ENCODE measurements at regions not wholly inside any gene's neighbourhood (a gene's known extent, or its start where the extent isn't known, plus 50 kb on each side); places are given as distances from the start of the nearest gene placed in this dataset.

GRCh38 chr1:104746994-104747393 lies 997.3 kb downstream of the AMY1C start:
- H3K4me1 Mint-ChIP-seq: no peaks in the 10 kb centered on the region
- H3K27me3 Mint-ChIP-seq: no peaks in the 10 kb centered on the region
- peaks cover 8% of the 10 kb centered on the region for H3K9me3 Mint-ChIP-seq
- no peak for ATAC-seq (replicated peaks)
- H3K4me3 Mint-ChIP-seq: no peak overlapping the region
- H3K27ac Mint-ChIP-seq: no peak overlapping the region
- no peaks in the 10 kb centered on the region for H3K36me3 Mint-ChIP-seq (ENCODE audit: low read depth)

GRCh38 chr1:104760017-104760416 lies 1010.3 kb downstream of the AMY1C start:
- H3K4me1 Mint-ChIP-seq: no peaks in the 10 kb centered on the region
- H3K4me3 Mint-ChIP-seq: no peak overlapping the region
- no peaks in the 10 kb centered on the region for H3K36me3 Mint-ChIP-seq (ENCODE audit: low read depth)
- H3K9me3 Mint-ChIP-seq: peaks cover 15% of the 10 kb centered on the region
- H3K27me3 Mint-ChIP-seq: no peaks in the 10 kb centered on the region
- ATAC-seq (replicated peaks): no peak
- H3K27ac Mint-ChIP-seq: no peak overlapping the region

GRCh38 chr1:104761961-104762570 lies 1012.4 kb downstream of the AMY1C start:
- Mint-ChIP-seq H3K27ac (no peak overlapping the region), H3K9me3 (peaks cover 19% of the 10 kb centered on the region), H3K27me3 (no peaks in the 10 kb centered on the region), H3K4me1 (no peaks in the 10 kb centered on the region), H3K4me3 (no peak overlapping the region), H3K36me3 (ENCODE audit: low read depth) (no peaks in the 10 kb centered on the region)
- no peak for ATAC-seq (replicated peaks)

GRCh38 chr1:104765085-104765484 lies 1015.4 kb downstream of the AMY1C start:
- Mint-ChIP-seq H3K4me1 (no peaks in the 10 kb centered on the region), H3K27ac (no peak overlapping the region), H3K4me3 (no peak overlapping the region), H3K36me3 (ENCODE audit: low read depth) (no peaks in the 10 kb centered on the region), H3K9me3 (peaks cover 5% of the 10 kb centered on the region), H3K27me3 (no peaks in the 10 kb centered on the region)
- ATAC-seq (replicated peaks): no peak

- Mint-ChIP-seq H3K4me3 (no peak overlapping the region), H3K27ac (no peak overlapping the region)
These were observed 1018.8 kb downstream of the AMY1C start for GRCh38 chr1:104768466-104768865.

GRCh38 chr1:104780470-104781078 lies 1030.9 kb downstream of the AMY1C start:
- no peak overlapping the region for H3K27ac Mint-ChIP-seq
- H3K4me3 Mint-ChIP-seq: no peak overlapping the region
- H3K36me3 Mint-ChIP-seq (ENCODE audit: low read depth): no peaks in the 10 kb centered on the region
- ATAC-seq (replicated peaks): no peak
- H3K9me3 Mint-ChIP-seq: no peaks in the 10 kb centered on the region
- H3K27me3 Mint-ChIP-seq: no peaks in the 10 kb centered on the region
- no peaks in the 10 kb centered on the region for H3K4me1 Mint-ChIP-seq

More at GRCh38 chr1:104768466-104768865, 1018.8 kb downstream of the AMY1C start:
- Mint-ChIP-seq H3K4me1 (no peaks in the 10 kb centered on the region), H3K36me3 (ENCODE audit: low read depth) (no peaks in the 10 kb centered on the region), H3K9me3 (peaks cover 5% of the 10 kb centered on the region), H3K27me3 (no peaks in the 10 kb centered on the region)
- ATAC-seq (replicated peaks): no peak

- Mint-ChIP-seq H3K9me3 (peaks cover 4% of the 10 kb centered on the region), H3K4me1 (no peaks in the 10 kb centered on the region), H3K27me3 (no peaks in the 10 kb centered on the region), H3K36me3 (ENCODE audit: low read depth) (no peaks in the 10 kb centered on the region), H3K27ac (no peak overlapping the region), H3K4me3 (no peak overlapping the region)
- ATAC-seq (replicated peaks): no peak
These were observed 1036.0 kb downstream of the AMY1C start for GRCh38 chr1:104785575-104786187.

- H3K4me3 Mint-ChIP-seq: no peak overlapping the region
These were observed 1038.3 kb downstream of the AMY1C start for GRCh38 chr1:104787866-104788510.

GRCh38 chr1:104791030-104791429 lies 1041.3 kb downstream of the AMY1C start:
- H3K4me1 Mint-ChIP-seq: no peaks in the 10 kb centered on the region
- no peak overlapping the region for H3K27ac Mint-ChIP-seq
- H3K36me3 Mint-ChIP-seq (ENCODE audit: low read depth): no peaks in the 10 kb centered on the region
- H3K9me3 Mint-ChIP-seq: peaks cover 4% of the 10 kb centered on the region
- no peak for ATAC-seq (replicated peaks)
- H3K4me3 Mint-ChIP-seq: no peak overlapping the region
- H3K27me3 Mint-ChIP-seq: no peaks in the 10 kb centered on the region

More at GRCh38 chr1:104787866-104788510, 1038.3 kb downstream of the AMY1C start:
- Mint-ChIP-seq H3K27me3 (no peaks in the 10 kb centered on the region), H3K36me3 (ENCODE audit: low read depth) (no peaks in the 10 kb centered on the region), H3K27ac (no peak overlapping the region), H3K4me1 (no peaks in the 10 kb centered on the region), H3K9me3 (peaks cover 4% of the 10 kb centered on the region)
- no peak for ATAC-seq (replicated peaks)

- H3K27ac Mint-ChIP-seq: no peak overlapping the region
These were observed 1044.3 kb downstream of the AMY1C start for GRCh38 chr1:104794035-104794434.

GRCh38 chr1:104795931-104796330 lies 1046.2 kb downstream of the AMY1C start:
- peaks cover 5% of the 10 kb centered on the region for H3K9me3 Mint-ChIP-seq
- no peak for ATAC-seq (replicated peaks)
- no peaks in the 10 kb centered on the region for H3K4me1 Mint-ChIP-seq
- no peak overlapping the region for H3K27ac Mint-ChIP-seq
- no peak overlapping the region for H3K4me3 Mint-ChIP-seq
- no peaks in the 10 kb centered on the region for H3K36me3 Mint-ChIP-seq (ENCODE audit: low read depth)
- H3K27me3 Mint-ChIP-seq: no peaks in the 10 kb centered on the region

More at GRCh38 chr1:104794035-104794434, 1044.3 kb downstream of the AMY1C start:
- no peaks in the 10 kb centered on the region for H3K27me3 Mint-ChIP-seq
- no peak overlapping the region for H3K4me3 Mint-ChIP-seq
- no peak for ATAC-seq (replicated peaks)
- H3K9me3 Mint-ChIP-seq: peaks cover 5% of the 10 kb centered on the region
- H3K36me3 Mint-ChIP-seq (ENCODE audit: low read depth): no peaks in the 10 kb centered on the region
- H3K4me1 Mint-ChIP-seq: no peaks in the 10 kb centered on the region

- Mint-ChIP-seq H3K9me3 (peaks cover 5% of the 10 kb centered on the region), H3K4me3 (no peak overlapping the region)
These were observed 1048.3 kb downstream of the AMY1C start for GRCh38 chr1:104797982-104798381.

GRCh38 chr1:104801344-104801743 lies 1051.6 kb downstream of the AMY1C start:
- ATAC-seq (replicated peaks): no peak
- no peak overlapping the region for H3K27ac Mint-ChIP-seq
- no peak overlapping the region for H3K4me3 Mint-ChIP-seq
- no peaks in the 10 kb centered on the region for H3K36me3 Mint-ChIP-seq (ENCODE audit: low read depth)
- H3K27me3 Mint-ChIP-seq: no peaks in the 10 kb centered on the region
- peaks cover 5% of the 10 kb centered on the region for H3K9me3 Mint-ChIP-seq
- H3K4me1 Mint-ChIP-seq: no peaks in the 10 kb centered on the region

More at GRCh38 chr1:104797982-104798381, 1048.3 kb downstream of the AMY1C start:
- no peak overlapping the region for H3K27ac Mint-ChIP-seq
- H3K4me1 Mint-ChIP-seq: no peaks in the 10 kb centered on the region
- H3K36me3 Mint-ChIP-seq (ENCODE audit: low read depth): no peaks in the 10 kb centered on the region
- no peak for ATAC-seq (replicated peaks)
- no peaks in the 10 kb centered on the region for H3K27me3 Mint-ChIP-seq

- Mint-ChIP-seq H3K27ac (no peak overlapping the region), H3K4me1 (no peaks in the 10 kb centered on the region), H3K27me3 (no peaks in the 10 kb centered on the region), H3K36me3 (ENCODE audit: low read depth) (no peaks in the 10 kb centered on the region), H3K4me3 (no peak overlapping the region), H3K9me3 (no peaks in the 10 kb centered on the region)
- no peak for ATAC-seq (replicated peaks)
These were observed 1054.4 kb downstream of the AMY1C start for GRCh38 chr1:104804147-104804546.

GRCh38 chr1:104807590-104807989 lies 1057.9 kb downstream of the AMY1C start:
- Mint-ChIP-seq H3K27me3 (no peaks in the 10 kb centered on the region), H3K4me3 (no peak overlapping the region), H3K27ac (no peak overlapping the region), H3K4me1 (no peaks in the 10 kb centered on the region), H3K9me3 (no peaks in the 10 kb centered on the region), H3K36me3 (ENCODE audit: low read depth) (no peaks in the 10 kb centered on the region)
- ATAC-seq (replicated peaks): no peak

Data from activated T-helper 17 cell treated with anti-CD3 and anti-CD28 coated beads, Interleukin-2, amount 50 U/mL, for 72 hours (primary cell).